ENCODE measurements at regions not wholly inside any gene's neighbourhood (a gene's known extent, or its start where the extent isn't known, plus 50 kb on each side); places are given as distances from the start of the nearest gene placed in this dataset.
"Not testable (repeated sequence)": the region's sequence is repeated elsewhere in the genome, so short reads cannot be mapped to it uniquely, and the experiment has no call there.

GRCh38 chr2:36169843-36170242 lies 185.7 kb upstream of the CRIM1 start:
- H3K9me3 ChIP-seq (ENCODE audit: control insufficient read depth, insufficient read depth, low read length) = no peaks in the 10 kb centered on the region
- no peaks in the 10 kb centered on the region for H3K27me3 ChIP-seq (ENCODE audit: control insufficient read depth, insufficient read depth, low read length)
- DNase-seq (ENCODE audit: low read depth, low spot score) = no peak
- H3K27ac ChIP-seq (ENCODE audit: low read length) = no peak overlapping the region
- H3K36me3 ChIP-seq (ENCODE audit: control insufficient read depth, insufficient read depth, low read length) = no peaks in the 10 kb centered on the region
- WGBS (ENCODE audit: insufficient coverage, insufficient read length) = no CpG with 5 or more reads among the region's 1 CpG
- H3K4me3 ChIP-seq (ENCODE audit: low read length) = no peak overlapping the region
- H3K4me1 ChIP-seq (ENCODE audit: control insufficient read depth, insufficient read depth, low read length) = 0 out of 2 replicates have a peak, but pooled peaks cover 1% of the 10 kb centered on the region

DNA sequence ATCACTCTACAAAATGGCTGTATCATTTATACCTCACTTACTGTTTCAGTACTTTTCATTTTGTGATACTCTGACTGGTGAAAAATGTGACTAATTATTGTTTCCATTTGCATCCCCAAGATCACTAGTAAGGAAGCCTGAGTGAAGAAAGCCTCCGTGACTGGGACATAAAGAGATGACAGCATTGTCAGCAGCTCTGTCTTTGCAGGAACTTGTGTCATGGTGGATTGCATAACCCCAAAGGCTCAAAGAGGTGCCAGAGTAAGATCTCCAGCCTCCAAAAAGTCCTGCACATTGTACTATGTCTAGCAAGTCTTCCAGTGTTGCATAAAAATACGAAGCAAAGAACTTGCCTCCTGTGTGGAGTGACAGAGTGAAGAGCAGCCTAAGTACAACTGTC lies 187.5 kb upstream of the CRIM1 start:
- WGBS (ENCODE audit: insufficient coverage, insufficient read length) = no CpG with 5 or more reads among the region's 2 CpGs
- H3K27ac ChIP-seq (ENCODE audit: low read length) = no peak overlapping the region
- H3K27me3 ChIP-seq (ENCODE audit: control insufficient read depth, insufficient read depth, low read length) = no peaks in the 10 kb centered on the region
- no peak overlapping the region for H3K4me3 ChIP-seq (ENCODE audit: low read length)
- 0 out of 2 replicates have a peak, but pooled peaks cover 1% of the 10 kb centered on the region for H3K4me1 ChIP-seq (ENCODE audit: control insufficient read depth, insufficient read depth, low read length)
- no peaks in the 10 kb centered on the region for H3K36me3 ChIP-seq (ENCODE audit: control insufficient read depth, insufficient read depth, low read length)
- no peaks in the 10 kb centered on the region for H3K9me3 ChIP-seq (ENCODE audit: control insufficient read depth, insufficient read depth, low read length)
- no peak for DNase-seq (ENCODE audit: low read depth, low spot score)

- Histone ChIP-seq H3K27ac (ENCODE audit: low read length) (no peak overlapping the region), H3K9me3 (ENCODE audit: control insufficient read depth, insufficient read depth, low read length) (no peaks in the 10 kb centered on the region), H3K4me3 (ENCODE audit: low read length) (no peak overlapping the region), H3K36me3 (ENCODE audit: control insufficient read depth, insufficient read depth, low read length) (no peaks in the 10 kb centered on the region), H3K27me3 (ENCODE audit: control insufficient read depth, insufficient read depth, low read length) (no peaks in the 10 kb centered on the region), H3K4me1 (ENCODE audit: control insufficient read depth, insufficient read depth, low read length) (no peaks in the 10 kb centered on the region)
- no CpG with 5 or more reads among the region's 4 CpGs for WGBS (ENCODE audit: insufficient coverage, insufficient read length)
- no peak for DNase-seq (ENCODE audit: low read depth, low spot score)
Observed at GRCh38 chr2:36165132-36165531, 190.4 kb upstream of the CRIM1 start.

- Histone ChIP-seq H3K4me3 (ENCODE audit: low read length) (no peak overlapping the region), H3K27me3 (ENCODE audit: control insufficient read depth, insufficient read depth, low read length) (no peaks in the 10 kb centered on the region), H3K27ac (ENCODE audit: low read length) (no peak overlapping the region), H3K9me3 (ENCODE audit: control insufficient read depth, insufficient read depth, low read length) (no peaks in the 10 kb centered on the region), H3K36me3 (ENCODE audit: control insufficient read depth, insufficient read depth, low read length) (no peaks in the 10 kb centered on the region), H3K4me1 (ENCODE audit: control insufficient read depth, insufficient read depth, low read length) (no peaks in the 10 kb centered on the region)
- no CpG with 5 or more reads among the region's 3 CpGs for WGBS (ENCODE audit: insufficient coverage, insufficient read length)
- no peak for DNase-seq (ENCODE audit: low read depth, low spot score)
Observed at GRCh38 chr2:36163520-36164254, 191.9 kb upstream of the CRIM1 start.

GRCh38 chr2:36157093-36157492 lies 198.5 kb upstream of the CRIM1 start:
- no CpG with 5 or more reads among the region's 1 CpG for WGBS (ENCODE audit: insufficient coverage, insufficient read length)
- H3K36me3 ChIP-seq (ENCODE audit: control insufficient read depth, insufficient read depth, low read length); H3K27me3 ChIP-seq (ENCODE audit: control insufficient read depth, insufficient read depth, low read length); H3K27ac ChIP-seq (ENCODE audit: low read length); H3K4me3 ChIP-seq (ENCODE audit: low read length); H3K9me3 ChIP-seq (ENCODE audit: control insufficient read depth, insufficient read depth, low read length); H3K4me1 ChIP-seq (ENCODE audit: control insufficient read depth, insufficient read depth, low read length); DNase-seq (ENCODE audit: low read depth, low spot score): not testable (repeated sequence)

- Histone ChIP-seq H3K27me3 (ENCODE audit: control insufficient read depth, insufficient read depth, low read length) (no peaks in the 10 kb centered on the region; the same call in 1 of the 2 replicates), H3K9me3 (ENCODE audit: control insufficient read depth, insufficient read depth, low read length) (no peaks in the 10 kb centered on the region), H3K27ac (ENCODE audit: low read length) (no peak overlapping the region), H3K4me1 (ENCODE audit: control insufficient read depth, insufficient read depth, low read length) (no peaks in the 10 kb centered on the region; the same call in 1 of the 2 replicates), H3K4me3 (ENCODE audit: low read length) (no peak overlapping the region), H3K36me3 (ENCODE audit: control insufficient read depth, insufficient read depth, low read length) (no peaks in the 10 kb centered on the region)
- WGBS (ENCODE audit: insufficient coverage, insufficient read length) = no CpG with 5 or more reads among the region's 4 CpGs
- DNase-seq (ENCODE audit: low read depth, low spot score) = no peak
Observed at GRCh38 chr2:36147670-36148390, 207.7 kb upstream of the CRIM1 start.

GRCh38 chr2:36146765-36147164 lies 208.8 kb upstream of the CRIM1 start:
- H3K4me1 ChIP-seq (ENCODE audit: control insufficient read depth, insufficient read depth, low read length) = no peaks in the 10 kb centered on the region; the same call in 1 of the 2 replicates
- H3K4me3 ChIP-seq (ENCODE audit: low read length) = no peak overlapping the region
- H3K27me3 ChIP-seq (ENCODE audit: control insufficient read depth, insufficient read depth, low read length) = no peaks in the 10 kb centered on the region; the same call in 1 of the 2 replicates
- H3K27ac ChIP-seq (ENCODE audit: low read length) = no peak overlapping the region
- no peaks in the 10 kb centered on the region for H3K9me3 ChIP-seq (ENCODE audit: control insufficient read depth, insufficient read depth, low read length)
- no peak for DNase-seq (ENCODE audit: low read depth, low spot score)
- H3K36me3 ChIP-seq (ENCODE audit: control insufficient read depth, insufficient read depth, low read length) = no peaks in the 10 kb centered on the region
- WGBS (ENCODE audit: insufficient coverage, insufficient read length) = no CpG with 5 or more reads among the region's 5 CpGs

DNA sequence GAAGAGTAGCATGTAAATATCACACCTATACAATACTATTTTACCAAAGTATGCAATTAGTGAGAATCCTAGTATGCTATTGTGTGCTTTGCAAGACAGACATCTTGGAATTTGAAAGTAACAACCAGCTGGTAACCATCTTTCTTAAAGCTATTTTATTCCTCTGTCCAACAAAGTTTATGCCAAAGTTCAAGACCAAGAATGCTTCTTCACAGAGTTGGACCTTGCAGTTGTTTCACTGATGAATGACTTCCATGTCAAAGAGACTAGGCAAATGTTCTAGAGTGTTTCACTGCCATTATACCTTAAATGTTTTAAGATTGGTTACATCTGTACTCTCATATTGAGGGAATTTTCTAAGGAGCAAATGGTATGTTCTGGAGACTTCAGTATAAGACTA lies 215.2 kb upstream of the CRIM1 start:
- no peaks in the 10 kb centered on the region for H3K4me1 ChIP-seq (ENCODE audit: control insufficient read depth, insufficient read depth, low read length)
- no peak for DNase-seq (ENCODE audit: low read depth, low spot score)
- H3K4me3 ChIP-seq (ENCODE audit: low read length) = no peak overlapping the region
- no peaks in the 10 kb centered on the region for H3K9me3 ChIP-seq (ENCODE audit: control insufficient read depth, insufficient read depth, low read length)
- no peak overlapping the region for H3K27ac ChIP-seq (ENCODE audit: low read length)
- H3K27me3 ChIP-seq (ENCODE audit: control insufficient read depth, insufficient read depth, low read length) = no peaks in the 10 kb centered on the region
- no peaks in the 10 kb centered on the region for H3K36me3 ChIP-seq (ENCODE audit: control insufficient read depth, insufficient read depth, low read length)

- Histone ChIP-seq H3K27me3 (ENCODE audit: control insufficient read depth, insufficient read depth, low read length) (no peaks in the 10 kb centered on the region), H3K9me3 (ENCODE audit: control insufficient read depth, insufficient read depth, low read length) (no peaks in the 10 kb centered on the region), H3K27ac (ENCODE audit: low read length) (no peak overlapping the region), H3K4me1 (ENCODE audit: control insufficient read depth, insufficient read depth, low read length) (no peaks in the 10 kb centered on the region), H3K4me3 (ENCODE audit: low read length) (no peak overlapping the region), H3K36me3 (ENCODE audit: control insufficient read depth, insufficient read depth, low read length) (no peaks in the 10 kb centered on the region)
- DNase-seq (ENCODE audit: low read depth, low spot score) = no peak
- no CpG with 5 or more reads among the region's 3 CpGs for WGBS (ENCODE audit: insufficient coverage, insufficient read length)
Observed at GRCh38 chr2:36137612-36138011, 218.0 kb upstream of the CRIM1 start.

- Histone ChIP-seq H3K4me3 (ENCODE audit: low read length) (no peak overlapping the region), H3K27ac (ENCODE audit: low read length) (no peak overlapping the region), H3K9me3 (ENCODE audit: control insufficient read depth, insufficient read depth, low read length) (no peaks in the 10 kb centered on the region), H3K4me1 (ENCODE audit: control insufficient read depth, insufficient read depth, low read length) (no peaks in the 10 kb centered on the region), H3K36me3 (ENCODE audit: control insufficient read depth, insufficient read depth, low read length) (no peaks in the 10 kb centered on the region), H3K27me3 (ENCODE audit: control insufficient read depth, insufficient read depth, low read length) (no peaks in the 10 kb centered on the region)
- DNase-seq (ENCODE audit: low read depth, low spot score) = no peak
Observed at GRCh38 chr2:36134281-36134680, 221.3 kb upstream of the CRIM1 start.

DNA sequence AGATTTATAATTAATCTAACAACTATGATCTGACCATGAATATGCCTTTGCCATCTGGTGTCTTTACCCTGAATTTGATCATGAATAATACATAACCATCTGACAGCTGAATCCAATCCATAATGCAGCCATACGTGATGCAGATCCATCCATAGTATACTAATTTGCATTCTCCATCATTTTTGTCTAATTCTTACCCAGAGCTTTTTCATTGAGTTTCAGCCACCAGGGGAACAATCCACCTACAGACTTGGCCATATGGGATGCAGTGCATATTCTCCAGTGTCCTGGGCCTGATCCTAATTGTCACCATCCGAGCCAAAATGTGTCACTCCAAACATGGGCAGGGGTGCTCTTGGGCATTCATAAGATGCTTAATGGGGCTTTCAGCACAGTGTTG lies 227.2 kb upstream of the CRIM1 start:
- no peaks in the 10 kb centered on the region for H3K36me3 ChIP-seq (ENCODE audit: control insufficient read depth, insufficient read depth, low read length)
- no peaks in the 10 kb centered on the region for H3K4me1 ChIP-seq (ENCODE audit: control insufficient read depth, insufficient read depth, low read length)
- WGBS (ENCODE audit: insufficient coverage, insufficient read length) = no CpG with 5 or more reads among the region's 2 CpGs
- no peaks in the 10 kb centered on the region for H3K9me3 ChIP-seq (ENCODE audit: control insufficient read depth, insufficient read depth, low read length)
- no peak overlapping the region for H3K27ac ChIP-seq (ENCODE audit: low read length)
- H3K4me3 ChIP-seq (ENCODE audit: low read length) = no peak overlapping the region
- H3K27me3 ChIP-seq (ENCODE audit: control insufficient read depth, insufficient read depth, low read length) = no peaks in the 10 kb centered on the region
- no peak for DNase-seq (ENCODE audit: low read depth, low spot score)

All from iPS DF 6.9 (cell line).